NOMO-1 treated with DMSO at 0.1 percent for 48 hours (cell line): ENCODE measurements at regions not wholly inside any gene's neighbourhood (a gene's known extent, or its start where the extent isn't known, plus 50 kb on each side); places are given as distances from the start of the nearest gene placed in this dataset.

Source experiments
- DNase-seq: peaks from one replicate; lab custom pipeline; 2025; ENCODE audit not compliant: unreplicated experiment; lab: John Stamatoyannopoulos, UW

DNA sequence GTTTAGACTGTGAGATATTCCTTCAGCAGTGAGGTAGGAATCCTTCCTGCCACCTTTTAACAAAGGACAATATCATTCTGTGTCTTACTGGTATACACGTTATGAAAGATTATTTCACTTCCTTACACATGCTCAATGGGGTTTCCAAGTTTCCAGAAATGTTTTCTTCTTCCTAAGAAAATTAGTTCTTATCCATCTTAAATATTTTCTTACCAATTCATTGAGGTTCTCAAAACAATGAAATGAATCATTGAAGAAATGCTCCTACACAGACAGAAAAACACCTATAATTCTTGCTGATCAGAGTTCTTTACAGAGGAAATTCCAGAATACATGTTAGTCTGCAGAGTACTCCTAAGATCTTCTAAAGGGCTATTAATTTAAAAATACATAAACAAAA lies 51.4 kb upstream of the SEC61G start:
- DNase-seq: no peak

DNA sequence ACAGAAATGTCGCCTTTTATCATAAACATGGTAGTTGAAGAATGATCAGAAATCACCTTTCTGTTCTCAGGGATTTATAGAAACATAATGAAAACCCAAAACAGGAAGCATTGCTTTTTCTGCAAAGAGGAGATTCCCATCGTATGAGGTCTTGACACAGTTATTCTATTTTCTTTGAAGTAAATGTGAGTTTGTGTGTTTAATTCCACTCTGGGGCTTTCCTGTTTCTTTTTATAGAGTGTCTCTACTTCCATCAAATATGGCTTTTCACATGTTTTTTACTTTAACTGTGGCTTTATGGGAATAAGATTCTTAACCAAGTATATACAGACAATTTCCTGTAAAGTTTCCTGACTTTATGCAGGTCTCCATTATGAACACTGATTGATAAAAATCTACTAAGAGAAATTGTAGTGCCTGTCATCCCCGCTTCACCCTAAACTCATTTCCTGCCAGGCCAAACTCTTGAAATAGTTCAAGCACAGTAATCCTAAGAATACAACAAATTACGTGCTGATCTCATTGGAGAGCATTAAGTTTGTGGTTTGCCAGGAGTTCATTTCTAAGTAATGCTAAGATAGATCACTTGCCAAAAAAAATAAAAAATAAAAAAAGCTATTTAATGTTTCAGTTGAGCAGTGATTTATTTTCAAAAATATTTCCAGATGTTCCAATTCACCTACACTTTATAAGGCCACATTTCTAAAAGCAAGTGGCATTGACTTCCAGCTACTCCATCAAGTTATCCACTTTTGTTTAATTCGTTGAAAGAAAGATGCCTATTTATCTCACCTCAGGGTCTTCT lies 52.2 kb upstream of the SEC61G start:
- no peak for DNase-seq

DNA sequence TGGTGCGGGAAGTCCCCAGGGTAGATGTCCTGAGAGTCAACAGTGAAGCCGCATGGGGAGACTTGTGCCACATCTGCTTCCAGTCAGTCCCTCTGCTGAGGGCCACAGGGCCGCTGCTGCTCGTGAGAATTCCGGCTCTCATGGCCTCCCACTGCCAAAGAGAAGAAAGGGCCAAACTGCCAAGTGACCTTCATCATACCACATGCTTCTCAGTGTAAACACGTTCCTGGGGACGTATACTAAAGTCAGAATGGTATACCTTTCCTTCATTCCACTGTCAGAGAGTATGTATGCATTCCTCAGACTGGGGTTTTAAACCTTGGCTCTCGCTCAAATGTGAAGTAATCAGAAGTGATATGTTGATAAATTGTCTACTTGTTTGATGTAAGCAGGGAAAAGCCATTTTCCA lies 52.8 kb upstream of the SEC61G start:
- no peak for DNase-seq

DNA sequence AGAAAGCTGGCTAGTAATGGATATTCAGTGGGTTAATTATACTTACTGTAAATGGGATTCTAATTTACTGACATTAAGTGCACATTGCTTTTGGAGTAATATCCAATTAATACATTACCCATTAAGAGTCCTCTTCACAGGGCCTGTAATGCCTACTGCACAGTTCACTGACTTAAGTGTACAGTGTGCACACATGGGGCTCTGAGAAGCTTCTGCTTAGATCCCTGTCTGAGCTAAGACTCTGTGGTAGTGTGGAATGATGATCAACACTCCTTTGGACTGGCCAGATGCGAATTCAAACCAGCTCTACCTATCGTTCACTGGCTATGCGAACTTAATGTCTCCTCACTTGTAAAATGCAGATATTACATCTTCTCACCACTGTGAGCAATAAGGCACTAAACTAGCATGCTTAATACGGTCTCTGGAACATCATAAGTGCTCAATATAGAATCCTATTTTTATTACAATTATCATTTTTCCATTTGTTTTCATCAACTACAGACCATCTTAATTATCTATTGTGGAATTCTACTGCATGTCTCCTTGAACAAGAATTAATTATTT lies 53.8 kb upstream of the SEC61G start:
- no peak for DNase-seq

DNA sequence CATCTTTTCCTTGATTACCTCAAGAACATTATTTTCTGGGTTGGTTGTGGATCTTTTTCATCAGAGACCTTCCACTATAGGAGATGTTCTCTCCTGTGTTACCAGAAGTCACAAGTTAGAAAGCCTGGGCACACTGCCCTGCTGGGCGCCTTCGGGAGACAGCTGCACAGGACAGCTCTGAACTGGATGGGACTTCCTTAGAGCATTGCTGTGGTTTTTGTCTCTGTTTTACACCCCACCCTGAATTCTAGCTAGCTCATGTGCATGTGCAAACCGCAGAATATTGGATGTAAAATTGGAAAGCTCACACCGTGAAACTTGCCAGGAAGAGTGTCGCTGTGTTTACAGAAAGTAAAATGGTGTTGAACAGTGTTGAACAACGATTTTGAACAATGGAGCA lies 54.4 kb upstream of the SEC61G start:
- no peak for DNase-seq

DNA sequence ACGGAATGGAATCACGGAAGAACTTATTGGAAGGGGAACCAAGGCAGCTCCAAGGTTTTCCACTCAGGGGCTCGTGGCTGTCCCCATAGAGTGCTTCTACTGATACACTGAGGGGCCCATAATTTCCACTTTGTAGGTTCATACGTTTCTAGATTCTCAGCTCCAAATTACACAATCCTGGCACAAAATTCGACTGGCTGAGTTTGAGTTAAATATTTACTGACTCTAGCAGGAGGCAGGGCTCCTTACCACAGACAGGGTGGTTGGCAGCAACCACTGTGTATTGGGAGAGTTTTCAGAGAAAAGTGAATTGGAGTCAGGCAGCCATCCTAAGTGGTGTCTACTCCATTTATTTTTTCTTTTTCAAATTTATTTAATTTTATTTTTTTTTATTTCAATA lies 55.4 kb upstream of the SEC61G start:
- DNase-seq: no peak

DNA sequence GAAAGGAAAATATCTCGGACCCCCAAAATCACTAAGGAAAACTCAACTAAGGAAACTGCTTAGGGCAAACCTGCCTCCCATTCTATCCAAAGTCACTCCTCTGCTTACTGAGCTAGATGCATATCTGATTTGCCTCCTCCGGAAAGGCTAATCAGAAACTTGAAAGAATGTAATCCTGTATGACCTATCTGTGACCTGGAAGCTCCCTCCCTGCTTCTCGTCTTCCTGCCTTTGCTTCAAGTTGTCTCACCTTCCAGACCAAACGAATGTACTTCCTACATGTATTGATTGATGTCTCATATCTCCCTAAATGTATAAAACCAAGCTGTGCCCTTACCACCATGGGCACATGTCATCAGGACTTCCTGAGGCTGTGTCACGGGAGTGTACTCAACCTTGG lies 58.1 kb upstream of the SEC61G start:
- DNase-seq: no peak

DNA sequence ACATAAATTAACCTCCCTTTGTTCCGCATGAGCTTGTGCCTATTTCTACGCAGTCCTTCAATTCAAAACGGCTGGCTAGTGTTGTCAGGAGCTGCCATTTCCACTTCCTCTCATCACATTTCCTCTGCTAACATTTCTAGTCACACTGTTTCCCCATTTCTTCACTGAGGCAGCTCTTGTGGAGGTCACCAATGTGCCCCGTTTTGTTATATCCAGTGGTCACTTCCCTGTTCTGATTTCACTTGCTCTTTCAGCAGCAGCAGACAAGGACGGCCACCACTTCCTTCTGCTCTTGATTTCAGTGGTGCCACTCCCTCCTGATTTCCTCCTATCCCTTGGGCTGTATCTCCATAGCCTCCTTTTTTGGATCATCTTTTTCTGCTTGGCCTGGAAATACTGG lies 64.8 kb upstream of the SEC61G start:
- peak; percentile 89 for DNase-seq

DNA sequence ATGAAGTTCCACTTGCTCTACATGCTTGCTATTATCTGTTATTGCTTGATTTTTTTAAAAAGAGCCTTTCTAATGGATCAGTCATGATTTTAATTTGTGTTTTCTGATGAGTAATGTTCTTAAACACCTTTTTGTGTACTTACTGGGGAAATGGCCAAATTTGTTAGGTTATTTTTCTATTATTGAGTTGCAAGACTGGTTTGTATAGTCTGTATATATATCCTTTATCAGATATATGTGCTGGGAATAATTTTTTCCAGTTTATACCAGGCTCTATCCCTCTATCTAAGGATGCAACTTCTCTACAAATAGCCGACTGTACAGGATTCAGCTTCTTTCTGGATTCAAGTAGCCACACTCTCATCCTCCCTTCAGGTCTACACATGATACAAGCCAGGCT lies 65.6 kb upstream of the SEC61G start:
- DNase-seq: no peak

DNA sequence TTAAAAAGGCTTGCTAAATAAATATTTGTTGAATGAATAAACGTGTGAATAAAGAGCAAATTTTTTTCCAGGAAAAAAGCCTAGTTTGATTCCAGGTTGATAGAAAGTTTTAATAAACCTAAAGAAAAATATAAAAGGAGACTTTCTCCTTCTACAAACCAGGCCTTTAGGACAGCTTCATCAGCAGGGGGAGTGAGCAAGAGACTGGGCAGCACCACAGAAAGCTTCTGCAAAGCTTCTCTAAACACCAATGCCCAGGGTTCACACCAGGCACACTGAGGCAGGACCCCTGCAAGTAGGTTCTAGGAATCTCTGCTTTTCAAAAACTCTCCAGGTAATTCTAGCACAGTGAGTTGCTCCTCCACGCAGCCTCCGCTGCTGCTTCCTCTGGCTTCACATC lies 66.4 kb upstream of the SEC61G start:
- DNase-seq: no peak

DNA sequence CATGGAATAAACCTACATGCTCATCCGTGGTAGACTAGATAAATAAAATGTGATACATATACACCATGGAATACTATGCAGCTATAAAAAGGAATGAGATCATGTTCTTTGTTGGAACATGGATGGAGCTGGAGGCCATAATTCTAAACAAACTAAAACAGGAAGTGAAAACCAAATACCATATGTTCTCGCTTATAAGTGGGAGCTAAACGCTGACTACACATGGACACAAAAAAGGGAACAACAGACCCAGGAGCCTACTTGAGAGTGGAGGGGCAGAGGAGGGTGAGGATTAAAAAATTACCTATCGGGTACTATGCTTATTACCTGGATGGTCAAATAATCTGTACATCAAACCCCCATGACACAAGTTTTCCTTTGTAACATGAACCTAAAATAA lies 68.7 kb upstream of the SEC61G start:
- DNase-seq: peak; percentile 67

DNA sequence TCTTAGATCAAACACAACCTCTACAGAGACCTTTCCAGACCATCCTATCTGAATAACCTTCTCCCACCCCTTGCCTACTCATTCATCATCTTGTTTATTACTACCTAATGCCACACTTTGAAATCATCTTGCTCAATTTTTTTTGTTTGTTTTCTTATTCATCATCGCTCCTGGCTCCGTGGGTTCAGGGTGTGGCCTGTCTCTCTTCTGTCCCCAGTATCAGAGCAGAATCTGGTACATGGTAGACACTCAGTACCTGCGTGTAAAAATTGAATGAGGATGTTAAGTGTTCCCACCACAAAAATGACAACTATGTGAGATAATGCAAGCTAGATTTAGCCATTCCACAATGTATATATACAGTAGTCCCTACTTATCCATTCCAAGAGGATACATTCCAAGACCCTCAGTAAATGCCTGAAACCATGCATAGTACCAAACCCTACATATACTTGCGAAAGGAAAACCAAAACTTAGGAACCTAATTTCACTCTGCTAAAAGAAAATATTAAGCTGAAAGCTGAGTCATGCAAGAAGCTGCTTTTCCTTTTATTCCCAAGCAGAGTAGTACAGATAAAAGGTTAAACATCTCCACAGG lies 72.1 kb upstream of the SEC61G start:
- DNase-seq: no peak

DNA sequence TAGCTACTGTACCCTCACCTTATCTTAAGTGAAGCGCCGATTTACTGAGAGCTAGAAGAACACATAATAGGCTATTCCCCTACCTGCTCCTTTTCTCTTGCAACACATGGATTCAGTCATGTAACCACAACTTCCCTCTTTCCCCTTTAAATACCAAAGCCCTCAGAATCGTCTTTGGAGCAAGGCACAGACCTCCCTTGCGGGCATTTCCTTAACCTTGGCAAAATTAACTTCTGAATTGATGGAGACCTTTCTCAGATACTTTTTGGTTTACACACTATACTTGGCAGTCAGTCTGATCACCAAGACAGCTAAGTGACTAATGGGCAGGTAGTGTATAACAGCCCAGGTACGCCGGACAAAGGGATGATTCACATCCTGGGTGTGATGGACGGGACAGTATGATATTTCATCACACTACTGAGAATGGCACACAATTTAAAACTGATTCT lies 72.7 kb upstream of the SEC61G start:
- DNase-seq: peak; percentile 26

DNA sequence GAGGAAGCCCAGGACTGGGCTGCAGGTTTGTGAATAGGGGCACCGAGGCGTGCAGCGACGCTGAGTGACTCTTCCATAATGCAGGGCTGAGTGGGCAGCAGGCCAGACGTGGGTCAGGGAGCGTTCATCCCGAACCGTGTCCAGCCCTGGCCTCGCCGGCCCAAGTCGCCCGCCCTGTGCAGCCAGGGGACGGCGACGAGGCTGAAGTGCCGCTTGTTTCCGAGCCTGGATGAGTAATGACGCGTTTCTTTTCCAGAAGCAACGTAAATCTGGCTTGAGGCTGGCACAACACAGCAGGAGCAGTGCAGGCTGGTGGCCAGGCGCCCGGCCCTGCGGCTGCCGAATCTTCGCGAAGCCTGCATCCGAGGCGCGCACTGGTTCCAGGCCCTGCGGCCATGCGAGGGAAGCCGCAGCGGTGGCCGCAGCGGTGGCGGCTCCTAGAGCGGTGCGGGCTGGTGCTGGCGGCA lies 74.0 kb upstream of the SEC61G start:
- no peak for DNase-seq

DNA sequence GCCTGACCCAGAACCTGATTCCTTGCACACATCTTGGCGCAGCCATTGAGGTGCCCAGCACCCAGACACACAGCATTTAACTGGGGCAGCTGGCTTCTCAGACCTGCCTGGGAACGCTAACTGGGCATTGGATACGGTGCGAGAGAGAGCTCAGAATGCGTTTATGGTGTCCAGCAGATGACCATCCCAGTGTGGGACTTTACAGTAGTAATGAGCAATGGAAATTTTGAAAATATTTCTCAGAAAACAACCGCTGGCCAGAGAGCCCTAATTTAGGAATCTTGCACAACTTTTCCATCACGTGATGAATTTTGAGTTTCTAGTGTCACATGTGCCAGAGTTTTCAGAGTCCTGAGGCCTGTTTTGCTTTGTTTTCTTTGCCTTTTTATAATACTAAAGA lies 78.2 kb upstream of the SEC61G start:
- DNase-seq: peak; percentile 5

DNA sequence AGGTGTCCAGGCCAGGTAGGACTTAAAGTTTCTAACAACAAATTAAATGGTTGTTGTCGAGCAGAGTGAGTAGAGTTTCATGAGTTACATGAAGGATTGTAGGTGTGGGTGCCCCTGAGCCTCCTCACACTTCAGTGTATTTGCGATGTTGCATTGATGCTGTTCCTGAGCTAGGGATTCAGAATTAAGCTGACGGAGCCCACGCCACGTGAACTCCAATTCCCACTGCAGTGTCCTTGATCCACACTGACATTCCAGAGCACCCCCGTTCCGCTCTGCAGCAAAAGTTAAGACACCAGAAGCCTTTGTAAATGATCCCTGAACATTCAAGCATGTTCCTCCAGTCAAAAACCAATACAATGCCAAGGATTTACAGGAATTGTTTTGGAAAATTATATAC lies 78.8 kb upstream of the SEC61G start:
- no peak for DNase-seq

DNA sequence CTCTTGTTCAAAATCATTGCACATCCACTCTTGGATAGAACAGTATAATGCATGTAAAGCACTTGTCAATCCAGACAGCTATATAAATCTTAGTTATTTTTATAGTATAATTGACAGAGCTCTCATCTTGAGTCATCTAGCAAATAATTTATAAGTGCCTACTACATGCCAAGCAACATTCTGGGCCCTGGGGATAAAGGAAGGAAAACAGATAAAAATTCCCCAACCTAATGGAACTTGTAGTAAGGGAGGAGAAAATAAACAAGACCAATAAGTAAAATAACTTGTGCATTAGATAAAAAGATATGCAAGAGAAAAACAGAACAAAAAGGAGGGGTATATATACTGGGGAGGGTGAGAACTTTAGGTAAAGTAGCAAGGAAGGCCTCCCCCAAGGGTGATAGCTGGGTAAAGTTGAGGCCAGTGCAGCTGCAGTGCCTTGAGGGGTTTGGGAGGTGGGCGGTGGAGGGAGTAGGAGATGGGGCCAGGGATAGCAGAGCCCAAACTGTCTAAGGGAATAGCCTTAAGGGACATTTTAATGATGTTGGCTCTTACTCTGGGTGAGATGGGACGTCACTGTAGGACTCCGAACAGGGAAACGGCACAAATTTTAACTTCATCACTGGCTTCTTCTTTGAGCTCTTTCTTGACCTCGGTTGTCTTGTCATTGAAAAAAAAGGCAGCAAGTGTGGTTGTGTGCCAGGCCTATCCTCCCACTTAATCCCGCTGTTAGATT lies 79.3 kb upstream of the SEC61G start:
- DNase-seq: no peak

DNA sequence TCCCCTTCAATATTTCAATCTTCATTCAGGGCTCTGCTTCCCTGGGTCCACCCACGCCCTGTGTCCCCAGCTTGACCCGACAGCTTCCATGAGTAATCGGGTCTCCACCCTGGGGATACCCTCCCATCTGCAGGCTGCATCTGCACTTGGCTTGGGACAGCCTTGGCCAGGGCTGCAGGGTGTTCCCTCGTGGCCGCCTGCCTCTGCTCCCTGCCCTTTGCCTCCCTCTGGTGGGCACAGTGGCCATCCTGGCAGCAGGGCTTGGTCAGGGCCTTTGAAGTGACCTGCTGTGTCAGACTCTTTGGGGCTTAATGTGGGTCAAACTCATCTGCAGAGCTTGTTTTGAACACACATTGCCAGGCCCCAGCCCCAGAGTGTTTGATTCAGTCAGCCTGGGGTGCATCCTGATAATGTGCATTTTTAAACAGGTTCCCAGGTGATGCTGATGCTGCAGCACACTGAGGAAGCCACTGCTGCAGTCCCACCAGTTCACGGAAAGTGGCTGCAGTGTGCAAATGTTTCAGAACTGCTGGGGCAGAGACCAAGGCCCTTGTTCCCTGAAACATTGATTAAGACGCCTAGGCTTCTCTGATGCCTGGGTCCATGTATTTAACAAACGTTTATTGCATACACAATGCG lies 80.7 kb upstream of the SEC61G start:
- no peak for DNase-seq

DNA sequence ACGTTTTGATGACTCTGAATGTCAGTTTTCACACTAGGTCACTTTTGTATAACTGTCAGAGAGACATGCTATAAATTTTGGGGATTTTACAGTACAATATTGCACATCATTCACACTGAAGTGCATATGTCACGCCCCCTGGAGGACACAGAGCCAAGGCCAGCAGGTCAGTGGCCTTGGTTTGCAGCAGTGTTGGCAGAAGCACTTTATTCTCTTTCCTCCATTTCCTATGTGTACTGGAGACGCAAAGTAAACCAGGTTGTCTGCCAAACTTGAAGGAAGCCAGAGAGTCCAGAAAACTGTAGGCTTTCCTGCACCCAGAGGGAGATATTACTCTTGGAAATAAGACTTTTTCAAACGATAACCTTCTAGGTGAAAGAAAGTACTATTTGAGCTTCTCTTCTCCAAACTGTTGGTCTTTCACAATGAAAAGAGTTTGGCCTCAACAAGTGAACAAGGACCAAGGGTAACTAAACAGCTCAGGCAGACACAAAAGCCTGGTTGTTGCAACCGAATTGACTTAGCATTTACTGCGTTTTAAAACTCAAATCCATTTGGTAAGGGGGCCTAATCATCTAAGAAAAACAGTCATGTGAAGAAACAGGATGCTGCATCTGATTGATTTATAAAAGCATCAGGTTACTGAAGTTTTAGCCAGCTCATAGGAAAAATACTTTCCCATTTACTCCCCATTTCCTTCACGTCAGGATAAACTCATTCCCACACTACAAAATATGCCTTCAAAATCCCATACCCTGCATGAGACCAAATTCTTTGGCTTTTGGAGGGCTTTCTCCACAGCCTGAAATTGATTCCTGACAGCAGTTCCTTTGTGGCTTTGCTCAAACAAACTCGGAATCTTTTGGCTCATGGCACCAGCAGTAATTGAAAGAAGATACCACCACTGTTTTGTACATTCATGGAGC lies 83.0 kb upstream of the SEC61G start:
- DNase-seq: no peak

DNA sequence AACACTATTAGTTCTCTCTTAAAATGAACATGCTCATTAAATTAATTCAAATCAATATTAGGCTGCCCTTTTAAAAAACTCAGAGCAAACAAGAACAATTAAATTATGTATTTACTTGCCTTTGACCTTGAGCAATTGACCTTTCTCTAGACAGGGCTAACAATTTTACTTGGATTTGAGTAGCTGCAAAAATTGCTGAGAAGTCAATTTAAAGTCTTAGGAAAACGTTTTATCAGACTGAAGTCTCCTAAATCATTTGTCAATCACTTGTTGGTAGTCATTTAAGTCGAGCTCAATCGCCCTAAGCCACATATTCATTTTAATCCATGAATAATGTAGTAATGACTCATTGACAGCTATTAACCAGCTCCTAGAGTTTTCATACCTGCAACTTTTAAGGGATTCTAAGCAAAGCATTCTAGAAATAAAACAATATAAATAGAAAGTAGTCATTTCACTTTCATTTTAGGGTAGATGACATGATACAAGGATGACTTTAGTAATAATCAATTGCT lies 84.9 kb upstream of the SEC61G start:
- DNase-seq: no peak
